GM12873 (cell line): ENCODE measurements at regions not wholly inside any gene's neighbourhood (a gene's known extent, or its start where the extent isn't known, plus 50 kb on each side); places are given as distances from the start of the nearest gene placed in this dataset.

ENCODE experiments used
- TF ChIP-seq, protein P1 (sequence below): IDR thresholded peaks from 2 replicates; pipeline ENCODE4 v1.5.1; 2012; ENCODE audit warnings: low read depth, mild to moderate bottlenecking, moderate library complexity, low read length, control low read depth; ENCODE audit not compliant: insufficient read depth; ENCODE audit errors: missing control alignments

DNA sequence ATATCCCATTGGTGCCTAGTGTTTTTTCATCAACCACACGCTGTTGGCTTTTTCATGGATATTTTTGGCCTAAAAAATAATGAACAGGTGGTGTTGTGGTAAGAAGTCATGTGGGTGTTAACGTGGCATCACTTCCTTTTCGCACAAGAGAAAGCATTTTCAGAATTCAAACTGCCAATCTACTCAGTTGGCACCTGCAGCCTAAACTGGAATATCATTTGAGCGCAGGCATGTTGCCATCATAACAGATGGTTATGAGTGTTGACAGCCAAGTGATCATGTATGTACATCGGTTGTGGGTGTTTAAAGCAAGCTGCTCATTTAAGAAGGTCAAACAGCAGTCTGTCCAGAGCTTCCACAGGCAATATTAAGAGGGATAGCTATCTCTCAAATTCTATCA is 1963.0 kb downstream of the NCAM2 start:
- TF ChIP-seq, protein P1, sequence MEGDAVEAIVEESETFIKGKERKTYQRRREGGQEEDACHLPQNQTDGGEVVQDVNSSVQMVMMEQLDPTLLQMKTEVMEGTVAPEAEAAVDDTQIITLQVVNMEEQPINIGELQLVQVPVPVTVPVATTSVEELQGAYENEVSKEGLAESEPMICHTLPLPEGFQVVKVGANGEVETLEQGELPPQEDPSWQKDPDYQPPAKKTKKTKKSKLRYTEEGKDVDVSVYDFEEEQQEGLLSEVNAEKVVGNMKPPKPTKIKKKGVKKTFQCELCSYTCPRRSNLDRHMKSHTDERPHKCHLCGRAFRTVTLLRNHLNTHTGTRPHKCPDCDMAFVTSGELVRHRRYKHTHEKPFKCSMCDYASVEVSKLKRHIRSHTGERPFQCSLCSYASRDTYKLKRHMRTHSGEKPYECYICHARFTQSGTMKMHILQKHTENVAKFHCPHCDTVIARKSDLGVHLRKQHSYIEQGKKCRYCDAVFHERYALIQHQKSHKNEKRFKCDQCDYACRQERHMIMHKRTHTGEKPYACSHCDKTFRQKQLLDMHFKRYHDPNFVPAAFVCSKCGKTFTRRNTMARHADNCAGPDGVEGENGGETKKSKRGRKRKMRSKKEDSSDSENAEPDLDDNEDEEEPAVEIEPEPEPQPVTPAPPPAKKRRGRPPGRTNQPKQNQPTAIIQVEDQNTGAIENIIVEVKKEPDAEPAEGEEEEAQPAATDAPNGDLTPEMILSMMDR: no peak

DNA sequence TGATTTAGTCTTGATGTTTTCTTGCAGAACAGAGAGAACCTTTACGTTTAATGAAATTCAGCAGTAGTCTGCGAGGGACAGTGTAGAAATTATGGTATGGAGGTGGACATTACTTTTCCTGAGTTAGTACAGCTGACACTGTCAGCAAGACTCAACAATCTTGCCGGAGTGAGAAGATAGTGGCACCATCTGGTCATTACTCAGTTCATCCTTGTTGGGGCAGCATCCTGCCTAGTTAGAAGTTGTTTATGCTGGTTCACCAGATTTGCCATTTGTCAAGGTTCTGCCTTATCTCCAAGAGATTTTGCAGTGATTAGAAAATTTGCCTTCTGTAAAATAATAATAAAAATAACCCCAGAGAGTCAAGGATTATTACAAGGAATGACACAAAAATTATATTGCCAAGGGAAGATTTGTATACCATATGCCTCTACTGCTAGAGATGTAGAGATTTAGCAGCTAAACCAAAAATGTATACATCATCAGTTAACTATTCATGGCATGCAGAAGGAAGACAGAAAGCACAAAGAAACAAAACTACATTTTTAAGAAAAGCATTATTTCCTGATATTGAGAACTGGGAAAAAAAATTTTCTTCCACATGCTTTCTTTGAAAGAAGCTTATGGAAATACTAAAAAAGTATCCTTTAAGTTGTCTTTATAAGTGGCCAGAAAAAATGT is 1967.4 kb downstream of the NCAM2 start:
- TF ChIP-seq, protein P1: no peak

DNA sequence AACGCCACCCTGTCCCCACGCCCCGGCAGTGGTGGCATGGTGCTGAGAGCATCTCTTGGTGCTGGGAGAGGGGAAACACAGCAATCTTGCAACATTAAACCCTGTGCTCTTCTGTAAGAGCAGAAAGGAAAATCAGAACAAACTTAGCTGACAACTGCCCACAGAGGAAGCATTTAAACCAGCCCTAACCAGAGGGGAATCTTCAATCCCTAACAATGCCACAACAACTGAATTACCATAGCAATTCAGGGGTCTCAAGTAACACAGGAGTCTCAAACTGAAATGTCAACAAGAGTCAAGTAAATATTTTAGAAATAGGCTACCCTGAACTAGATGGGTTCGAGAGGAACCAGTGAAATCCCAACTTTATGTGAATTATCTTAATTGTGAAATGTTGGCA is 1983.6 kb downstream of the NCAM2 start:
- TF ChIP-seq, protein P1: no peak

DNA sequence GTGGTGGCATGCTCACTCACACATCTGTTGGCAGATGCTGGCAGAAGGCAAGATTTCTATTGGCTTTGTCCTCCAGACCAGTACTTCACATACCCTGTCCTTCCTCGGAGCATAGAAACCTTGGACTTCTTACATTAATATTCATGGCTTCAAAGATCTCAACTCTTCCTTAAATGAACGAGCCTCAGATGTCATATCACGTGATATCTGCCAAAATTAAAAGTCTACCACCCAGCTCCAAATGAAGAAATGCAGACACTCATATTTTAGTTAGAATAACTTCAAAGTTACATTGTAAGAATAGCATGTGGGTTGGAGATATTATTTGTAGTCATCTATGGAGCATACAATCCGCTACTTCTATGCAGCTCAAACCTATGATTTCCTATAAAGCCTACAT is 1994.9 kb downstream of the NCAM2 start:
- TF ChIP-seq, protein P1: no peak

DNA sequence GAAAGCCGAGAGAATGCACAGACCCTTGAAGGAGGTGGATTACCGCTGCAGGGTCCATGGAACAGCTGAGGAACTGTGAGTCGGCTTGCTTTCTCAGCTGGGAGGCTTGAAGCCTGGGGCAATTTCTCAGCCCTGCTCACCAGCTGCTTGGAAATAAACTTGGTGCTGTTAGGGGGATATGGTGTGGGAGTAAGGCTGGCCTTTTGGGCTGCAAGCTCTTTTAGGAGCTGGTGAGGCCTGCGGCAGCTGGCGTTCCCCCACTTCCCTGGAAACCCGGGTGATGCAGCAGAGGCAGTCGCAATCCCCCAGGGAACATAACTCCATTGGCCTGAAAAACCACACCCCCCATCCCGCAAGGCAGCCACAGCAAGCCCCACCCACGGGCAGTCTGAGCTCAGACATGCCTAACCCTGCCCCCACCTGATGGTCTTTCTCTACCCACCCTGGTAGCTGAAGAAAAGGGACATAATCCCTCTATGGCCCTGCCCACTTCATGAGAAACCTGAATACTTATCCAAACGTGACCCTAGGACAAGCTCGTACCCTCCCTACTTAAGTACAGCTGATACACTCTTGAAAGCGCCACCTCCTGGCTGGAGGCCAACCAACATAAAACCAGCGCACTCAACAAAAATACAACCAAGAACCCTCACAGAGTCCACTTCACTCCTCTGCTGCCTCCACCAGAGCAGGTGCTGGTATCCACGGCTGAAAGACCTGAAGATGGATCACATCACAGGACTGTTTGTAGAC is 1995.8 kb downstream of the NCAM2 start:
- TF ChIP-seq, protein P1: no peak

DNA sequence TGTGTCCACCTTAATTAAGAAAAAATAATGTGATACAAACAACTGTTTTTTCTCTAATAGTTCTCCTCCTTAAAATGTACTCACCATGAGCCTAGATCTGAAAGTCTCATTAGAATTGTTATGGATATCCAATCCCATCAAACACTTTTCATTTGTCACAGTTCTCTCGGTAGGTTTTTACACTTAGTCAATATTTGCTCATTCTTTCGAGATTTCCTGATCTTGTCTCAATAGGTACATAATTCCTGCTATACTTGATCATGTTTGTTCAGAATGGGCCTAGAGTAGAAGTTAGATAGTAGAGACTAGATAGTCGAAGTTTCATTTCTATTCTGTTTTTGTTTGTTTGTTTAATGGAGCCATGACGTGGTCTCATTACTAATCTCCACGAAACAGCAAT is 2005.7 kb downstream of the NCAM2 start:
- TF ChIP-seq, protein P1: no peak

DNA sequence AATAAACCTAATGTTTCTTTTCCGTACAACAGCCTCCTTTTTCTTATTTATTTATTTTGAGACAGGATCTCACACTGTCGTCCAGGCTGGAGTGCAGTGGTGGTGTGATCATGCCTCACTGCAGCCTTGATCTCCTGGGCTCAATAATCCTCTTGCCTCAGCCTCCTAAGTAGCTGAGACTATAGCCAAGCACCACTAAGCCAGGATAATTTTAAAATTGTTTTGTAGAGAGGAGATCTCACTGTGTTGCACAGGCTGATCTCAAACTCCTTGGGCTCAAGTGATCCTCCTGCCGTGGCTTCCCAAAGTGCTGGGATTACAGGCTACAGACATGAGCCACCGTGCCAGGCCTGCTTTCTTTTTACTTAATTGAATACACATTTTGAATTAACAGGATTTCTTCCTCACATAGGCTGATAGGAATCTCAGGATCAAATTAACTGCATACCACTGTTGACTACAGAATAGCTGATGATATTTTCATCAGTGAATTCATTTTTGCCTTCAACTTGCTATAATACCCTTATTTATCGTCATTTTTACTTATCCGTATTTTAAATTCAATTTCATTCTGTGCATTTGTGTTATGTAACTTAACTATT is 2010.5 kb downstream of the NCAM2 start:
- TF ChIP-seq, protein P1: no peak
